HG03558 (cell line): ENCODE measurements at regions not wholly inside any gene's neighbourhood (a gene's known extent, or its start where the extent isn't known, plus 50 kb on each side); places are given as distances from the start of the nearest gene placed in this dataset.

ENCODE experiments used
- ATAC-seq: cut with Tn5 transposase; IDR thresholded peaks from one replicate; pipeline ENCODE4 v1.9.1; 2021; ENCODE audit warnings: moderate number of reproducible peaks; ENCODE audit not compliant: unreplicated experiment; ENCODE audit errors: extremely low read depth

DNA sequence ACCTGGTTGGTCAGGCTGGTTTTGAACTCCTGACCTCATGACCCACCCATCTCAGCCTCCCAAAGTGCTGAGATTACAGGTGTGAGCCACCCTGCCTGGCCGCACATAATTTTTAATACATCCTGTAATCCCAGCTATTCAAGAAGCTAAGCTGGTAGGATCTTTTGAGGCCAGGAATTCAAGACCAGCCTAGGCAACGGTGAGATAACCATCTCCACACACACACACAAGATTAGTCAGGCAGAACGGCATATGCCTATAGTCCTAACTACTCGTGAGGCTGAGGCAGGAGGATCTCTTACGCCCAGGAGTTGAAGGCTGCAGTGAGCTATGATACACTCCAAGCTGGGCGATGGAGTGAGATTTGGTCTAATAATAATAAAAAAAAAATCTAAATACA lies 212.4 kb upstream of the NEIL3 start:
- ATAC-seq = no peak

DNA sequence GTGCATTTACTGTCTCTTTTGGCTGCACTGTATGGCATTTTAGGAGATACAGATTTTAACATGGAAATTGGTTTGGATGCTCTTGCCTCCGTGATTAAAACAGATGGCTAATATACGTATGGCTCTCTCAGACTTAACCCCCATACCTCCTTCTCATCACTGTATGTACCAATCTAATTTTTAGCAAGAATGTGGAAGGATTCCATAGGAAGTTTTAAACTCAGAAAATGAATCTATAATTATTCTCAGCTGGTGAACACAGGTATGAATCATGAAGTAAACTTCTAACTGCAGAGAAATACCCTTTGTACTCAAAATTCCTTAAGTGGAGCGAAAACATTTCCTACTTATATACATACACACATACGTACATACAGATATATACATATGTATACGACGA lies 210.5 kb upstream of the NEIL3 start:
- no peak for ATAC-seq

DNA sequence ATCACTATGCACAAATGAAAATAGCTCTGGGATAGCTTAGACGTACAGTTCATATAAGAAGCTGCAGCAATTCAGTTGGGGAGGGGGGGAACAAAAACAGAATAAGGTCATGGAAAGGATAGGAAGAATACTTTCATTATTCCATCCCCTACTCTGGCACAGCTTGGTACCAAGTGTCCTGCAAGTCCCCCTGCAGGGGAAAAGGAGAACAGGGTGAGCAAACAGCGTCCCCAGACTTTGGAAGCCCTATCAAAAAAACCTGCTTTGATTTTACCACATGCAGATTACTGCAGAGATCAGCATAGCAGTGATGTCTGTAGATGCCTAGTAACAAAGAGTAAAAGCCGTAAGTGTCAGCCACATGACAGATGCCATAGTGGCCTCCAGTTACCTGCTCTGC lies 209.4 kb upstream of the NEIL3 start:
- no peak for ATAC-seq

DNA sequence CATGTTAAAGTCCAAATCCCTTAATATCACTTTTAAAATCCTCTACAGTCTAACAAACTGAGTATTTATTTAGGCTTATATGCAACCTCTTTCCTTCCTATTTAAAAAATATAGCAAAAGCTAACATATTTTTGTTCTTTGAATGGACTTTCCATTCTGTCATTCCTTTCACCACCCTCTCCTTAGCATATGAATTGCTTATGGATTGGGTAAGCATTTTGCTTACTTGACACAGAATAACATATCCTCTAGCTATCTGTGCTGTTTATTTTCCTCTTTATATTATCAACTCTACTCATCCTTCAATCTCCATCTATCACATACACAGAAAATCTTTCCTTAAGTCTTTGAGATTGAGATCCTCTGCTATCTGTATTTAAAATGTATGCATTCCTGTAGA lies 206.1 kb upstream of the NEIL3 start:
- ATAC-seq = no peak

DNA sequence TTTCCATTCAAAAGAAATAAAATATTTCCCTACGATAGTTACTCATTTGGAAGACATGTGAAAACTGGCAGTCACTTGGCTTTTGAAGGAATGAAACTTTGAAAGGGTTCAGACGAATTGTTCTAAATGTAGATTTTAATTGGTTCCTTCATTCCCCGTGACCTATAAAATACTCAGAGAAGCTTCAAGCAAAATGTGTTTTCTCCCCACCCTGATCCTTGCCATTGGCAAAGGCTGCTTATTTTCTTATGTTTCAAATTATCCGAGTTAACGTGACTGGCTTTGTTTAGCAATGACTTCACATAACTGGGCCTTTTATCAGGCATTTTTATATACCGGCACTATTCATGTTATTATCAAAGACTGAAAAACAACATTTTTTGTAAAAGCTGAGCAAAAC lies 204.1 kb upstream of the NEIL3 start:
- no peak for ATAC-seq

DNA sequence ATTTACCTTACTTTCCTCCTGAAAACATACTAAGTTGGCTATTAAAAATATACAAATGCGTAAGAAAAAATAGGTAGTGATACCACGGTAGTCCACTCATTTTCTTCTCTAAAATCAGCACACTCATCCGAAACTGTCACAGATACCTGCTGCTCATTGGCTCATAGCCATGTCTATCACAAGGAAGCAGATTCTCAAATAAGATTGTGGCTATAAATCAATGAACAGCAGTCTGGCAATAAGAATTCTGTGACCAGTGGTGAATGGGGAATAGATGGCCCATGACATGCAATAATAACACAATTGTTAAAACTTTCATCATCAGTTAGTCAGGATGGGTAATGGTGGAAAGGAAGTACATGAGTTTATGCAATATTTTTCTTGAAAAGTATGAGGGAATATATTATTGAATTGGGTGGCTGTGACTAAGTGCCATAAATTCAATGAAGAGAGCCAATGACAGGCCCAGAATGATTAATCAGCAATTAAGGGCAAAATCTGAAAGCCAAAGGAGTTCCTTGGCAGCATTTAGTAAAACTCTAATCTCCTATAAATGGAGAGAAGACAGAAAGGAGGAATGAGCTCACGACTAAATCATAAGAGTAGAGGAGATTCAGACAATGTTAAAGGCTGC lies 202.3 kb upstream of the NEIL3 start:
- ATAC-seq = no peak

DNA sequence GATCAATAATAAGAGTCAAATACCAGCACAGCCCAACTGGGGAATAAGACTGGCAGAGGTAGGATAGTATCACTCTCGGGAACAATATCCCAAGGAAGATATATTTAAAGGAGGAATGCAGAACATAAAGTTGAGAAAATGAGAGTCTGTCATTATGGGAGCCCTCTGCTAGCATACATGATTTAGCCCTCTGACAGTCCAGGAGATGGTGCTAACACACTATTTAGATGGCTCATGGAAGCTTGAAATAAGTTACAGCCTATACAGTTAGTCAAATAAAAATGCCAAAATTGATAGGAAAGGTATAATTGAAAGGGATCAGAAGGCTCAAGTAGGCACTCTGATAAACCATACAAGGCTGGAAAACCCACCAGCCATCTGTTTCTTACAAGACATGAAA lies 201.0 kb upstream of the NEIL3 start:
- ATAC-seq = no peak

DNA sequence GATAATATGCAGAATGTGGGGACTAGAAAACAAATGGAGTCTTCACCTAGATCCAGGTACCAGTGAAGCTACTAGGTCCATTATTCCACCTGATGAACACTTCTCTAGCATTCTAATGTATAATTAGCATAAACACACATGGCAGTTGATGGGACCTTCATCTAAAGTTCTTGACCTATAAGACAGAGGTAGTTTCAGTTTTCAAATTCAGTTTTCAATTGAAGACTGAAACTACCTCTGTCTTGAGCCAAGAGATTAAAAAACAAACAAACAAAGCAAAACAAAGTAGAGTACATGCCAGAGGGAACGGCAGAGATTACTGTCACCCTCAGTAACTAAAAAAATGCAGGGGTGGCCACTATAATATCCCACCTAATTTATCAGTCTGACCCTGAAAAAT lies 199.9 kb upstream of the NEIL3 start:
- ATAC-seq = no peak

DNA sequence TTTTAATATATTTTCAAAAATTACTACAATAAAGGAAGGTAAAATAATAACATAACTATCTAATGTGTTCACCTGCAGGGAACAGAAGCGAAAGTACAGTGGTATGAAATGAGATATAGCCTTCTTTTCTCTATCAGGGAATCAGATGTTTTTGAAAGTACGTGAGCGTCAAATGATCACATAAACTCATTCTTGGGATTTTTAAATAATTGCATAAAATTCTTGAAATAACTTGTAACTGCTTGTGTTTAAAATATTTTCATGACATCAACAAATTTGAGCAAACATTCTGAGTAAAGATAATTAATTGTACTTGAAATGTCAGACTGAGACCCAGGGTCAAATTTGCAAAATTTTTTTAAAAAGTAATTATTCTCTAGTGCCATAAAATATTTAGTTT lies 193.5 kb upstream of the NEIL3 start:
- ATAC-seq = no peak

DNA sequence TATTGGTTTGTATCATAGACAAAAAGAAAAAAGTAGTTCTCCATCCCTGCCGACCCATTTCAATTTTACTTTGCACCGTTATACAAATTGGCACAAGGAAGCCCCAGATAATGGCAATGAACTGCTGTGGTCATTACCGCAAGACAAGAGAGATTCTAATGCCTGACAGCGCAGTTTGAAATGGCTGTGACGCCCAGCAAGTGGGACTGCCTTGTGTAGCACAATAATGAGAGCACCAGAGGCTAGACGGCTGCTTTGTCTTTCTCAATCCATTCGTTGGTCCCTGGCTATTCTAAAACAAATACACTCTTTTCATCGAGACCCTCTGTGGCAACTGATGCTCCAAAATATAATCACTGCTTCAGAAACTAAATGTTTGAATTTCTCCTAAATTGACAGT lies 192.4 kb upstream of the NEIL3 start:
- no peak for ATAC-seq

DNA sequence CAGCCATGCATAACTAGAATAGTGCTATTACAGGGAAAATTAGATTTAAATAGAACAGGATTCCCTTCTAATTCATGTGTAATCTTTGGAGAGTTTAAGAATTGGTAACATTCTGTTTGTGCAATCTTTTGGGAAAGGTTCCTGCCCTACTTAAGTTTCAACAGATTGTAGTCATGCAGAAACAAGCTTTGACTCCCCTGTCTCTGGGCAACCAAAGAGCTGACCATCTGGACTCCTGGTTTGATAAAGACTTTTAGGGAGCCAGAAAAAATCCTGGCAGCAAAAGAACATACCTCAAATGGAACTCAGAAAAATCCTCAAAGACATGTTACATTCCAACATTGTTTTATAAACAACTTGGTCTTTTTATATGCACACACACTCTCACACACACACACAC lies 191.1 kb upstream of the NEIL3 start:
- ATAC-seq = no peak

DNA sequence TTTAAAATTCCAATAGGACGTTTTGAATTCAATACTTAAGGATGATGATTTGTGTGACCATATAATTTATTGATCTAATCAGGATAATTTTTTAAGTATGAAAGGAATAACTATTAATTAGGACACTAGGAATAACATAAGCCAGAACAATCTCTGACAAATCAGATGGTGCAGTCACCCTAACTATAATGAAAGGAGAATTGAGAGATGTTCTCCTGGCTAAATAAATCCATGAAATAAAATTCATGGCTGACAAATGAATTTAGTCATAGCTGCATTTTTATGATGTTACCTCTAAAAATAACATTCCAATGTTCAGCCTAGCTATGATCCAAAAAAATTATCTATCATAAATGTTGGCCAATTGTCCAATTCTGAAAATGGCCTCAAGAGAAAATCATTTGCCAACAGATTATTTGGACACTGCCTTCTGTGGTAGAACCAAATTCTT lies 190.6 kb upstream of the NEIL3 start:
- ATAC-seq = no peak

DNA sequence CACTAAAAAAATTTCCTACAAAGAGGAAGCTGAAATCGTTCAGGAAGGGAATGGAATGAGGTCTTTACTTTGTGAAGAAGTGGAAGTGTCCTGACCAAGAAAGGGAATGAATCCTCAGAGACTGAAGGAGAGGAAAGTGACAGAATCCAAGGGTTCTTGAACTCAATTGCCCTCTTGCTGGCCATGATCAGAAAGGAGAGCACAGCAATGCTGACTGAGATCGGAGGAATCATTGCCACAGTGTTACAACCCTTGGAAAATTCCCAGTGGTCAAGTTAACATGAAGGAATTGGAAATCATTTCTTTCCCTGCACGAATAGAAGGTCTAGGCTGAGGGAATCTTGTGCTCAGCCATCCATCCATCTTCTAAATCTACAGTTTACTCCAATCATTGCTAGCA lies 190.0 kb upstream of the NEIL3 start:
- ATAC-seq = no peak

DNA sequence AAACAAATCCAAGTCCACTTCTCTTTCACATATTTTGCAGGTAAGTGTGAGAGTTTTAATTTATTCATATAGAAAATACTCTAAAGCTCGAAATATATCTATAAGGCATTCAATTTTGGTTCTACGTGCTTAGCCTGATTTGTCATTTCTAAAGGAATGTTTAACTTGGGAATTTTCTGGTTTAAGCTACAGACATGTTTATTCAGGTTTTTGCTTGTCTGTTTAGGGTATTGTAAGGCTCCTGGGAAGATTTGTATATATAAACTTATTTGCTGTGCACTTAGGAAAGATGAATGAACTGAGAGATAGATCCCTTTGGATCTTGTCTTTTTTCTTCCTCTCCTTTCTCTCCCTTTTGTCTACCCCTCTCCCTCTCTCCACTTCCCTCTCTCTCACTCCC lies 185.9 kb upstream of the NEIL3 start:
- no peak for ATAC-seq

DNA sequence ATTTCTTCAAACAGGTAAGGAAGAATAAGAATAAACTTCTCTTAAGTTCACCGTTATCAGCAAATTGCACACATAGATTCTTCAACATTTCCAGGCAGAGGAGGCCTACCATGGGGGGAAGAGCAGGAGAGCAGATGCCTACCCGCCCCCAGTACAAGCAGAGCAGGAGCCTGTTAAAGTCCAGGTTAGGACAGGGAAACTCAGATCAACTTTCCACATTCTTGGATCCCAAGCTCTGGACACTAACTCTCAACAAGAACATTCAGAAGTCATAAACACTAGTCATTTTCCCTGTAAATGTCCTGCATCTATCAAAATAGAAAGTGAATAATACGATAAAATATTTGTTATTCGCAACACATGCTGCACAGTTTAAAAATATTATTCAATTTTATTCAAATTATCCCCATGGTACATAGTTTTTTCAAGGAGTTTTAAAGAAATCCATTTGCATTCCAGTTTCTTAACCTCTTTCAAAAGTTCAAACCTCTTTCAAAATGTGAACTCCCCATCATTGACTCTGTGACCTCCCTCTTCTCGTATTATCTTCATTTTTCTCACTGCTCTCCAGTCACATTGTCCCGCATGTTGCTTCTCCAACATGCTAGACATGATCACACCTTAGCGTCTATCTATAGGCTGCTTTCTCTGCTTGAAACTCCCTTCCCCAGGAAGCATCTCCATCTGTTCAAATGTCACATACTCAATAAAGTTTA lies 185.2 kb upstream of the NEIL3 start:
- ATAC-seq = no peak

DNA sequence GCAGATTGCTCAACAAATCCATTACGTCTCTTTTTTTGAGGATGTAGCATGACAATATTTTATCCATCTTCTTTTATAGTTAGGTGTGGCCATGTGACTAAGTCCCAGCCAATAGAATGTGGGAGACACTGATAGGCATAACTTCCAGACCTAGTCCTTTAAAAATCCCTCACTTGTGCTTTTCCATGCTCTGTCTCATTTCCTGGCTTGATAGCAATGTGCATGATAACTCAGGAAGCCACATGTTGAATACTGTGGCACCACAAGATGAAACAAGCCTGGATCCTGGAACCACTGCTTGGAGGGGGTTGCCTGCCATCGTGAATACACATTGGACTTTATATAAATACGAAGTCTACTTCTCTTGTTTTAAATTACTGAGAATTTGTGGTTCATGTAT lies 184.0 kb upstream of the NEIL3 start:
- no peak for ATAC-seq

DNA sequence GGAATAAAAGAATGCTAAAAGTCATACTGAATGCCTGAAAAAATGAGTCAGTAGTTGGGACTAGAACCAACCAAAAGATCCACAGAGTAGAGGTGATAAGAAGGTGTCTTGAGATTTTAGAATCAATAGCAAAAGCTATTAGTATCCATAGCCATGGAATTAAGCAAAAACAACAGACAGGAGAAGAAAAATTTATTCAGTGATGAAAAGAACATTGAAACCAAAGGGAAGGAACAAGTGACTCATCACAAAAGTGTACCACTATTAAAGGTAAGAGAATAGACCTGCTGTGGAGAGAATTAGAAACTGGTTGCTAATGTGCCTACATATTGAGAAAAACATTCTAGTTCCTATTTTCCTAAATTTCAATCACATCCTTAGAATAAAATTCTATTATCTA lies 182.0 kb upstream of the NEIL3 start:
- no peak for ATAC-seq

DNA sequence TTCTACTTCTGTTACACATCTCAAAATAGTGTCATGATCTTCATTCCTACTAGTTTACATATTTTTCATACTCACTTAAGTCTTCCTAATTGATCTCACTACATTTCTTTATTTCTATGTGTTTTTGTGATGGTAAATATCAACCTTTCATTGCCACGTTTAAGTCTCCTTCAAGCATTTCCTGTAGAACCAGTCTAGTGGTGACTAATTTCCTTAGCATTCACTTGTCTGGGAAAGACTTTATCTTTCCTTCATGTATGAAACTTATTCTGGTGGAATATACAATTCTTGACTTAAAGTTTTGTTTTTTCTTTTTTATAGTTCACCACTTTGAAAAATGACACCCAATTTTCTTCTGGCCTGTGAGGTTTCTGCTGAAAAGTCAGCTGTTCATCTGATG lies 181.4 kb upstream of the NEIL3 start:
- no peak for ATAC-seq

DNA sequence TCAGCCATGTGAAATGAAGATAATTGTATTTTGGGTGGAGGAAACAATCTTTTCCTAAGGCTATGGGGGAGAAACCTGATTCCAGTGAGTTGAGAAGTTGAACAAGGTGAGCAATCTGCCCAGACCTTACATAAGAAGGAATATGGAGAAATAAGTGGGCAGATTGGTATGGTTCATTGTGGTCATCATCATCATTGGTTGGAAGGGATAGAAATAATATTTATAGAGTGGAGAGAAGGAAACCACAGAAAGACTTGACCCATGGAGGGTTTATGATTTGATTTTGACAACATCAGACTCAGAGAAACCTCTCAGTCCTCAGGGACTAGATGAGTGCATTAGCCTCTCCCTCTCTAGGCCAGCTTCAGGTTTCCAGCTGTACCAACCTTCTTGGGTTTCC lies 177.9 kb upstream of the NEIL3 start:
- ATAC-seq = no peak

DNA sequence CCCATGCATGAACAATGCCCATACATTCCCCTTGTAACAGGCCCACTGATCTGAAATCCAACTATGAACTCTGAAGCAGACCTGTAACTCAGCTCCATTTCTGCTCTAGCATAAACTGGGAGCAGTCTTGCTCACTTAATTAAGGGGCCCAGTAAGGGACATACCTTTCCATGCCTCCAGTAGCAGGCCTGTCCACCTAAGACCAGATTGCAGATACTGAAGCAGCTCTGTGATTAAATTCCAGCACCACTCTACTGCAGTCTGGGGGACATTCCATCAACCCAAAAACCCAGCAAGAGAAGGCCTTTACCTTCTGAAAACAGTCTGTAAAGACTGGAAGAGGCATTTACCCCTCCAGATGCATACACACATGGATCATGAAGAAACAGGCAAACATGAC lies 162.0 kb upstream of the NEIL3 start:
- no peak for ATAC-seq

DNA sequence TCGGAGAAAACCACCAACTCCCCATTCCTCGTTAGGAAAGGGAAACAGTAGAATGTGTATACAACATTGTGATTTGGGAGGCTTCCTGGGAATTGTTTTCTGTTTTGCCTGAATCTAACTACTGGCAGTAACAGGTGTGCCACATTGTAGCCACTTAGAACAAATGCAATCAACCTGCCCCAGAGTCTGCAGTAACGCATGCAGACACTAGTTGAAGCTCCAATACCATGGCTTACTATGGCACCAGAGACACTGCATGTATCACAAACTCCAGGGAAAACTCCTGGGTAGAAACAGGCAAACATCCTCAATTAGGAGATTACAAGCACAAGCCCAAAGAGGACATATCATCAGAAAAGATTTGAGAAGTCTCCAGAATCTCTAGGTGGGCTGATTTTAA lies 154.2 kb upstream of the NEIL3 start:
- no peak for ATAC-seq

DNA sequence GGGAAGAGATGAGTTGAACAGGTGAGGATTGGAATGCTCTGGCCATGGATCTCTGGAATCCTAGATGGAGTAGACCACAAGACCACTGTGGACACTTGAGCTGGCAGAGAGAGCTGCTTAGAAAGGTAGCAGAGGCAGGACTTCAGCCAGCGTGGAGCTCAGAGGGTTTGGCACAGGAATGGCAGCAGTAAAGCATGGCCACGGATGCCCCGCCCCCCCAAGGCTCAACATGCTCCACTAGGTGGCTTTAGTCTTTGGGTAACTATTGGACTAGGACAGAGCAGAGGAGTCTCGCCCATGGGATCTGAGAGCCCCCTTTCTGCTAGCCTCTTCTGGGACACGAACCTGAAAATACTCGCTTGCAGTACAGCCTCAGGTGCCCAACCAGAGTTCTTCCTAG lies 150.1 kb upstream of the NEIL3 start:
- no peak for ATAC-seq
